Endothelial cell of umbilical vein (primary cell): ENCODE measurements at regions not wholly inside any gene's neighbourhood (a gene's known extent, or its start where the extent isn't known, plus 50 kb on each side); places are given as distances from the start of the nearest gene placed in this dataset.

Experiments used
- EZH2 ChIP-seq: IDR thresholded peaks from 2 replicates; pipeline ENCODE4 v1.6.1; 2012; ENCODE audit warnings: borderline replicate concordance, low read depth, mild to moderate bottlenecking, moderate library complexity, low read length, inconsistent platforms; ENCODE audit not compliant: severe bottlenecking
- MYC ChIP-seq: IDR thresholded peaks from one replicate; pipeline ENCODE4 v1.6.1; 2011; ENCODE audit warnings: mild to moderate bottlenecking, low read depth, low read length
- POLR2A ChIP-seq: IDR thresholded peaks from 2 replicates; pipeline ENCODE4 v1.6.1; 2012; ENCODE audit warnings: low read depth, mild to moderate bottlenecking, control low read depth, low read length
- POLR2AphosphoS5 ChIP-seq: IDR thresholded peaks from 2 replicates; pipeline ENCODE4 v1.6.1; 2012; ENCODE audit warnings: low read depth, mild to moderate bottlenecking, control low read depth, low read length, moderate library complexity; ENCODE audit not compliant: insufficient read depth
- TF ChIP-seq, protein P1 (sequence below), 2 donors: IDR thresholded peaks; 1 replicate in 1 of 2; 2 replicates in 1 of 2; pipeline ENCODE4 v1.5.1; 2011; ENCODE audit warnings: low read length in 2 of 2, mild to moderate bottlenecking in 2 of 2, moderate library complexity in 2 of 2, control low read depth in 1 of 2, inconsistent platforms in 1 of 2, low read depth in 1 of 2; ENCODE audit not compliant: insufficient read depth in 1 of 2; ENCODE audit errors: extremely low read depth in 1 of 2
- TF ChIP-seq, protein P2 (sequence below): IDR thresholded peaks from 2 replicates; pipeline ENCODE4 v1.6.1; 2011; ENCODE audit not compliant: insufficient read depth, insufficient read length

- TF ChIP-seq, protein P1, sequence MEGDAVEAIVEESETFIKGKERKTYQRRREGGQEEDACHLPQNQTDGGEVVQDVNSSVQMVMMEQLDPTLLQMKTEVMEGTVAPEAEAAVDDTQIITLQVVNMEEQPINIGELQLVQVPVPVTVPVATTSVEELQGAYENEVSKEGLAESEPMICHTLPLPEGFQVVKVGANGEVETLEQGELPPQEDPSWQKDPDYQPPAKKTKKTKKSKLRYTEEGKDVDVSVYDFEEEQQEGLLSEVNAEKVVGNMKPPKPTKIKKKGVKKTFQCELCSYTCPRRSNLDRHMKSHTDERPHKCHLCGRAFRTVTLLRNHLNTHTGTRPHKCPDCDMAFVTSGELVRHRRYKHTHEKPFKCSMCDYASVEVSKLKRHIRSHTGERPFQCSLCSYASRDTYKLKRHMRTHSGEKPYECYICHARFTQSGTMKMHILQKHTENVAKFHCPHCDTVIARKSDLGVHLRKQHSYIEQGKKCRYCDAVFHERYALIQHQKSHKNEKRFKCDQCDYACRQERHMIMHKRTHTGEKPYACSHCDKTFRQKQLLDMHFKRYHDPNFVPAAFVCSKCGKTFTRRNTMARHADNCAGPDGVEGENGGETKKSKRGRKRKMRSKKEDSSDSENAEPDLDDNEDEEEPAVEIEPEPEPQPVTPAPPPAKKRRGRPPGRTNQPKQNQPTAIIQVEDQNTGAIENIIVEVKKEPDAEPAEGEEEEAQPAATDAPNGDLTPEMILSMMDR (IDR thresholded peaks at IDR 0.05; ENCODE audit: extremely low read depth in 1 of 2, insufficient read depth in 1 of 2, low read depth in 1 of 2, low read length in 2 of 2), result no peak
- TF ChIP-seq POLR2A, result no peak
- no peak for TF ChIP-seq EZH2
- TF ChIP-seq POLR2AphosphoS5, result no peak
- TF ChIP-seq MYC, result no peak
- TF ChIP-seq, protein P2, sequence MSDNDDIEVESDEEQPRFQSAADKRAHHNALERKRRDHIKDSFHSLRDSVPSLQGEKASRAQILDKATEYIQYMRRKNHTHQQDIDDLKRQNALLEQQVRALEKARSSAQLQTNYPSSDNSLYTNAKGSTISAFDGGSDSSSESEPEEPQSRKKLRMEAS, result no peak
Observed at GRCh38 chr3:194249323-194250097, 101.6 kb downstream of the CPN2 start.
